Bronchial epithelial cell (primary cell): ENCODE measurements at regions not wholly inside any gene's neighbourhood (a gene's known extent, or its start where the extent isn't known, plus 50 kb on each side); places are given as distances from the start of the nearest gene placed in this dataset.
"Not testable (repeated sequence)": the region's sequence is repeated elsewhere in the genome, so short reads cannot be mapped to it uniquely, and the experiment has no call there.

Source experiments
- DNase-seq: peaks from one replicate; pipeline ENCODE4 v3.0.0-alpha.2; 2010; ENCODE audit warnings: low read depth
- FAIRE-seq: peaks from 2 replicates; lab custom pipeline; 2011; peaks lifted over from hg19 to GRCh38; lab: Jason Lieb, UNC
- H3K27me3 ChIP-seq: 2 replicates; pipeline ENCODE4 v1.5.1; 2011; ENCODE audit warnings: low read length; ENCODE audit not compliant: control insufficient read depth, insufficient read depth
- H3K36me3 ChIP-seq: 2 replicates; pipeline ENCODE4 v1.5.1; 2011; ENCODE audit warnings: low read length; ENCODE audit not compliant: control insufficient read depth, insufficient read depth
- H3K4me3 ChIP-seq: 2 replicates; pipeline ENCODE4 v1.5.1; 2011; ENCODE audit warnings: mild to moderate bottlenecking, low read depth, low read length, control low read depth
- CTCF ChIP-seq: IDR thresholded peaks from 2 replicates; pipeline ENCODE4 v1.5.1; 2011; ENCODE audit warnings: mild to moderate bottlenecking, moderate library complexity, low read length, control low read depth, inconsistent platforms; ENCODE audit not compliant: insufficient read depth, severe bottlenecking

- H3K36me3 ChIP-seq = no peaks in the 10 kb centered on the region
- no peaks in the 10 kb centered on the region for H3K27me3 ChIP-seq
- no peak overlapping the region for H3K4me3 ChIP-seq
- DNase-seq (no peak), FAIRE-seq (no peak)
- TF ChIP-seq CTCF = no peak
Measured at GRCh38 chr1:79517470-79518224, 511.1 kb upstream of the ADGRL4 start.

- Histone ChIP-seq H3K27me3 (no peaks in the 10 kb centered on the region), H3K4me3 (no peak overlapping the region), H3K36me3 (no peaks in the 10 kb centered on the region)
- DNase-seq = no peak
- no peak for TF ChIP-seq CTCF
- FAIRE-seq = no peak
Measured at GRCh38 chr1:79507770-79508169, 501.2 kb upstream of the ADGRL4 start.

DNA sequence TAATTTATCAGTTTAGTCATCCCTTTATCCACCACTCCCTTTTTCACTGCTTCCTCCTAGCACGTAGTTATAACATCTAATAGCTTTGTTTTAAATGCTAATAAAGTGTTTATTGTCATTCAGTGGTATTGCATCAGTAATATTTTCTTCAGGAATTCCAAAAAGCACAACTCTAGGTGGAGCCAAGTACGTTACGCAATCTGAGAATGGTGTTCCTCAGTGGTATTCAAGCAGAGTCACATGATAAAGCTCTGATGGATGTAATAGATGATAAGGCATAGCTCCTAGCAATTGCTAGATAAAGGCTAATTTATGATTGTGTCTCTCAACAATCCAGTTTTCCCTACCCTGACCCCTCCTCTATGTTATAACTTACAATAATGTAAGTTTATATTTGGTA is 494.6 kb upstream of the ADGRL4 start:
- no peaks in the 10 kb centered on the region for H3K27me3 ChIP-seq
- DNase-seq (peak; percentile 4), FAIRE-seq (no peak)
- no peak overlapping the region for H3K4me3 ChIP-seq
- no peak for TF ChIP-seq CTCF
- H3K36me3 ChIP-seq = no peaks in the 10 kb centered on the region

- FAIRE-seq (no peak), DNase-seq (no peak)
- Histone ChIP-seq H3K4me3 (no peak overlapping the region), H3K36me3 (no peaks in the 10 kb centered on the region), H3K27me3 (no peaks in the 10 kb centered on the region)
- no peak for TF ChIP-seq CTCF
Measured at GRCh38 chr1:79499541-79499940, 493.0 kb upstream of the ADGRL4 start.

DNA sequence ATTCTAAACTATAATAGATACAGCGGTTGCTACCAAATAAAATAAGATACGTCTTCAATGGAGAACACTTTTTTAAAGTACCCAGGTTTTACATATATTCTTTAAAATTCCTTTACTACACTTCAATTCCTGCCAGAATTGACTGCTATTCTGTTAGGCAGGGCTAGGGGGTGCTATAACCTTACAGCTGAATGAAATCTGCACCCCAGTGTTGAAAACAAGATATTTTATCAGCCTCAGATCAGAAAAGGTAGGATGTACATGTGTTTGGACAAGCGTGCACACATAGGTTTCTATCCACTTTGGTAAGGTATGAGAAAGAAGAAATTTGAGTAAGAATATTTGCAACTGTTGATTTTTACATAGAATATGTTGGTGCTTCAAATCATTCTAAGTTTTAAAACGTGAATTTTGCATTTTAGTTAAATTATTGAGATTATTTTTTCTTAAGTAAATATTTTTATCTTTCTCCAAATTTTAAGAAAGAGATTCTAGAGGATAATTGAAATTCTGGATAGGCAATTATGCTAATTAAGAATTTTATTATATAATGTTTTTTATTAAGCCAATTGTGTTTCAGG is 490.8 kb upstream of the ADGRL4 start:
- no peak for FAIRE-seq
- DNase-seq = peak; percentile 37
- H3K27me3 ChIP-seq = no peaks in the 10 kb centered on the region
- no peak overlapping the region for H3K4me3 ChIP-seq
- no peaks in the 10 kb centered on the region for H3K36me3 ChIP-seq
- TF ChIP-seq CTCF = peak; percentile 62

DNA sequence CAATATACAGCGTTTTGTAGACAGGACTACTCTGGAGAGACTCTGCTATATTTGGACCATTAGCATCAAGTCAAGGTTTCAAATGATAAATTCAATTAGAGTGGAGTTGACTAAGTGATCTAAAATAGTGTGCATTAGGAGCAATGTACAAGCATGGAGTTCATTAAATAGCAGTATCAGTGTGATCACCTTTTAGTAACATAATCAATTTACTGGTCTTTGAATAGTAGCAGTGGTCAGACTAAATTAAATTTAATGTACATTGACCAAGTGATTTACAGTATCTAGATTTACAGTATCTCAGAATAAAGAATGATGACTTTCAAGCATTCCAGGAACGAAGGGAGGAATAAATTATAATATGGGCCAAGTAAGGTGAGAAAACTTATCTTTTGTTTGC is 489.6 kb upstream of the ADGRL4 start:
- H3K27me3 ChIP-seq = no peaks in the 10 kb centered on the region
- DNase-seq (no peak), FAIRE-seq (no peak)
- no peak overlapping the region for H3K4me3 ChIP-seq
- TF ChIP-seq CTCF = no peak
- H3K36me3 ChIP-seq = no peaks in the 10 kb centered on the region

DNA sequence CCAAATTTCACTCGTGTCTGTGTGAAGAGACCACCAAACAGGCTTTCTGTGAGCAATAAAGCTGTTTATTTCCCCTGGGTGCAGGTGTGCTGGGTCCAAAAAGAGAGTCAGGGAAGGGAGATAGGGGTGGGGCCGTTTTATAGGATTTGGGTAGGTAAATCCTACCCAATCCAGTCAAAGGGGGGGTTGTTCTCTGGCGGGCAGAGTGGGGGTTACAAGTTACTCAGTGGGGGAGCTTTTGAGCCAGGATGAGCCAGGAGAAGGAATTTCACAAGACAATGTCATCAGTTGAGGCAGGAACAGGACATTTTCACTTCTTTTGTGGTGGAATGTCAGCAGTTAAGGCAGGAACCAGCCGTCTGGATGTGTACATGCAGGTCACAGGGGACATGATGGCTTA is 487.2 kb upstream of the ADGRL4 start:
- not testable (repeated sequence) for H3K36me3 ChIP-seq, DNase-seq, FAIRE-seq, H3K27me3 ChIP-seq, H3K4me3 ChIP-seq

DNA sequence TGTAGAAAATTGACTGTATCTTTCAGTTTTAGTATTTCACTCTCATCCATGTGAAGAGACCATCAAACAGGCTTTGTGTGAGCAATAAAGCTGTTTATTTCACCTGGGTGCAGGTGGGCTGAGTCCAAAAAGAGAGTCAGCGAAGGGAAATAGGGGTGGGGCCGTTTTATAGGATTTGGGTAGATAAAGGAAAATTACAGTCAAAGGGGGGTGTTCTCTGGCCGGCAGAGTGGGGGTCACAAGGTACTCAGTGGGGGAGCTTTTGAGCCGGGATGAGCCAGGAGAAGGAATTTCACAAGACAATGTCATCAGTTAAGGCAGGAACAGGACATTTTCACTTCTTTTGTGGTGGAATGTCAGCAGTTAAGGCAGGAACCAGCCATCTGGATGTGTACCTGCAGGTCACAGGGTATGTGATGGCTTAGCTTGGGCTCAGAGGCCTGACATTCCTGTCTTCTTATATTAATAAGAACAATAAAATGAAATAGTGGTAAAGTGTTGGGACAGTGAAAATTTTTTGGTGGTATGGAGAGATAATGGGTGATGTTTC is 482.1 kb upstream of the ADGRL4 start:
- not testable (repeated sequence) for FAIRE-seq, DNase-seq, H3K36me3 ChIP-seq, H3K4me3 ChIP-seq, H3K27me3 ChIP-seq
